ENCODE measurements at regions not wholly inside any gene's neighbourhood (a gene's known extent, or its start where the extent isn't known, plus 50 kb on each side); places are given as distances from the start of the nearest gene placed in this dataset.

GRCh38 chr15:47932951-47933641, 187.7 kb upstream of the SLC24A5 start:
- TF ChIP-seq CTCF (IDR thresholded peaks at IDR 0.05; ENCODE audit: low read depth, low read length, missing input control), result no peak
- TF ChIP-seq, protein P1, sequence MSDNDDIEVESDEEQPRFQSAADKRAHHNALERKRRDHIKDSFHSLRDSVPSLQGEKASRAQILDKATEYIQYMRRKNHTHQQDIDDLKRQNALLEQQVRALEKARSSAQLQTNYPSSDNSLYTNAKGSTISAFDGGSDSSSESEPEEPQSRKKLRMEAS (IDR thresholded peaks at IDR 0.05), result no peak
- no peak for TF ChIP-seq JUND (IDR thresholded peaks at IDR 0.05)
- TF ChIP-seq, protein P2, sequence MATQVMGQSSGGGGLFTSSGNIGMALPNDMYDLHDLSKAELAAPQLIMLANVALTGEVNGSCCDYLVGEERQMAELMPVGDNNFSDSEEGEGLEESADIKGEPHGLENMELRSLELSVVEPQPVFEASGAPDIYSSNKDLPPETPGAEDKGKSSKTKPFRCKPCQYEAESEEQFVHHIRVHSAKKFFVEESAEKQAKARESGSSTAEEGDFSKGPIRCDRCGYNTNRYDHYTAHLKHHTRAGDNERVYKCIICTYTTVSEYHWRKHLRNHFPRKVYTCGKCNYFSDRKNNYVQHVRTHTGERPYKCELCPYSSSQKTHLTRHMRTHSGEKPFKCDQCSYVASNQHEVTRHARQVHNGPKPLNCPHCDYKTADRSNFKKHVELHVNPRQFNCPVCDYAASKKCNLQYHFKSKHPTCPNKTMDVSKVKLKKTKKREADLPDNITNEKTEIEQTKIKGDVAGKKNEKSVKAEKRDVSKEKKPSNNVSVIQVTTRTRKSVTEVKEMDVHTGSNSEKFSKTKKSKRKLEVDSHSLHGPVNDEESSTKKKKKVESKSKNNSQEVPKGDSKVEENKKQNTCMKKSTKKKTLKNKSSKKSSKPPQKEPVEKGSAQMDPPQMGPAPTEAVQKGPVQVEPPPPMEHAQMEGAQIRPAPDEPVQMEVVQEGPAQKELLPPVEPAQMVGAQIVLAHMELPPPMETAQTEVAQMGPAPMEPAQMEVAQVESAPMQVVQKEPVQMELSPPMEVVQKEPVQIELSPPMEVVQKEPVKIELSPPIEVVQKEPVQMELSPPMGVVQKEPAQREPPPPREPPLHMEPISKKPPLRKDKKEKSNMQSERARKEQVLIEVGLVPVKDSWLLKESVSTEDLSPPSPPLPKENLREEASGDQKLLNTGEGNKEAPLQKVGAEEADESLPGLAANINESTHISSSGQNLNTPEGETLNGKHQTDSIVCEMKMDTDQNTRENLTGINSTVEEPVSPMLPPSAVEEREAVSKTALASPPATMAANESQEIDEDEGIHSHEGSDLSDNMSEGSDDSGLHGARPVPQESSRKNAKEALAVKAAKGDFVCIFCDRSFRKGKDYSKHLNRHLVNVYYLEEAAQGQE (IDR thresholded peaks at IDR 0.05), result no peak
- no peak for TF ChIP-seq TAF1 (conservative IDR thresholded peaks at IDR 0.05)
- no peak for TF ChIP-seq ATF3 (IDR thresholded peaks at IDR 0.05)
- TF ChIP-seq RAD21 (IDR thresholded peaks at IDR 0.05), result no peak
- TF ChIP-seq YY1 (IDR thresholded peaks at IDR 0.05), result no peak
- no peak for TF ChIP-seq FOXA1 (IDR thresholded peaks at IDR 0.05)
- no peak for TF ChIP-seq GABPA (IDR thresholded peaks at IDR 0.05 in 1 of 2, conservative IDR thresholded peaks at IDR 0.05 in 1 of 2)
- no peak for TF ChIP-seq SP1 (IDR thresholded peaks at IDR 0.05)
- TF ChIP-seq EGR1 (IDR thresholded peaks at IDR 0.05; ENCODE audit: low read depth in 2 of 2), result no peak
- no peak for TF ChIP-seq HNF4G (IDR thresholded peaks at IDR 0.05)
- no peak for TF ChIP-seq ZBTB33 (IDR thresholded peaks at IDR 0.05)

All from liver (tissue), 3 donors.